Endothelial cell of hepatic sinusoid (primary cell): ENCODE measurements at regions not wholly inside any gene's neighbourhood (a gene's known extent, or its start where the extent isn't known, plus 50 kb on each side); places are given as distances from the start of the nearest gene placed in this dataset.

Experiments
- in situ Hi-C: cut with HindIII; loops from 2 replicates; pipeline ENCODE4 v1.10.0; 2017; ENCODE audit warnings: low sequenced_read_pairs

DNA sequence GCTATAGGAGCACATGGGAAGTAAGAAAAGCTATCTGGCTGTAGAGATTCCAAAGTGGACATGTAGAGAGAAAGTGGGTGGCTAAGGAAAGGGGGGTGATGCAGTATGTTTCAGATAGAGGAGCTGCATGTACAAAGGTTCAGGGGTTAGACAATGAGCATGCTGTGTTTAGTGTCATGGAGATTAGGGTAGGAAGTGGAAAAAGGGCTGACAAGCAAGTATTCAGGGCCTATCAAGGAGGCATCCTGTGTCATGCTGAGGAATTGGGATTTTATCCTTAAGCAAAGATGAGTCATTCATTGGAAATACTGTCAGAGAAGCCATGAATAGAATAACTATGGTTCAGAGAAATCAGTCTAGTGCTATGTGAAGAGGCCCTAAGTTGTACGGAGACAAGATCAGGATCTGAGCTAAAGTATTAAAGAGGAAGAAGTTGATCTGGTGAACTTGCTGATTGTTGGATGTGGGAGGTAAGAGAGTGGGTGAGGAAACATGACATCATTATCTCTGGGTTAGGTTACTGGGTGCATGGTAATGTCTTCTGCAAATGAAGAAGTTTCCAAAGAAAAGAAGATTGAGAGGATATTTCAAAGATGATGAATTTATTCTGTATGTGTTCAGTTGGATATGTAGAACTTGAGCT, 176.7 kb upstream of the GOLIM4 start:
- in situ Hi-C loops: no loop called here

DNA sequence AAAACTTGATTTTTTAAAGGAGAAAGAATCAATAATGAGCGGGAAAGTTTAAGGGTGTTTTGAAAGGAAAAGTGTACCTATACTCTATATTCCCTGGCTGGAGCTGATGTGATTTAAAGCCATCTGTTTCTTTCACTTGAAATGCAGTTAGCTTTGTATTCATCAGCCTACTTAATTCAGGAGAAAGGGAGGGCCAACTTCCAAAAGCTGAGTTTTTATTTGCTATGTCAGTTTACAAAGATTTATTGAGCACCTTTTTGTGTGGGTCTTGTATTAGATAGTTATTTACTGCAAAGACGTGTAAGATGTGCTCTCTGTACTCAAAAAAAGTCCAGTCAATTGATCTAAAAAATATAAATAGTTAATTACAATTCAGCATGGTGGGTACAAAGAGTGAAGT, 176.2 kb upstream of the GOLIM4 start:
- in situ Hi-C loops: no loop called here

- in situ Hi-C loops: loop anchor here (5.0 kb wide), 1 partner anchor 102 kb away; no protein-coding TSS in a partner anchor
Observed at GRCh38 chr3:168269001-168269400, 173.3 kb upstream of the GOLIM4 start.

DNA sequence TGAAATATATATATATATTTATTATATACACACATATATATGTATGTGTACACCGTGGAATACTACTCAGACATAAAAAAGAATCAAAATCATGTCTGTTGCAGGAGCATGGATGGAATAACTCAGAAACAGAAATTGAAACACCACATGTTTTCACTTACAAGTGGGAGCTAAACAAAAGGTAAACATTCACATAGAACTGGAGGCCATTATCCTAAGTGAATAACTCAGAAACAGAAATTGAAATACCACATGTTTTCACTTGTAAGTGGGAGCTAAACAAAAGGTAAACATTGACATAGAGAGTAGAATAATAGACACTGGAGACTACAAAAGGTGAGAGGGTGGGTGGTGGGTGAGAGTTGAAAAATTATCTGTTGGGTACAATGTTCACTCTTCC, 171.5 kb upstream of the GOLIM4 start:
- in situ Hi-C loops: loop anchor here (5.0 kb wide), 1 partner anchor 100 kb away; no protein-coding TSS in a partner anchor

- in situ Hi-C loops: loop anchor here (5.0 kb wide), 1 partner anchor 99 kb away; no protein-coding TSS in a partner anchor
Observed at GRCh38 chr3:168266335-168266734, 170.6 kb upstream of the GOLIM4 start.

GRCh38 chr3:168262887-168263286, 167.2 kb upstream of the GOLIM4 start:
- in situ Hi-C loops: no loop called here

DNA sequence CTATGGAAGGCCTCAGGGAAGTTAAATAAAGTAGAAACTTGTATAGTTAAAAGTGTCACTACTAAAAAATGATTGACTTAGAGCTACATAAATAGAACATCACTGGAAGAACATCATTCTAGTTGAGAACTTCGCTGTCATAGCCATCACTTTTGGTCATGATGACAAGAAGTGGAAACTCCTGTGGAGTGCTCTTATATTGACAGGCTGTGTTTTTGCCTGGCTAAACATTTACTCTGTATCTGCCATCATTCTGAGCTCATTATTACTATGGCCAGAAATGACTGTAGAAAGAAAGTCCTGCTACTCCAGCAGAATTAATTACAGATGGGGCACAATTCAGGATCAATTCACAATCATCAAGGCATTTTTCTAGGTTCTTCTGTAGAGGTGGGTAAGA, 165.1 kb upstream of the GOLIM4 start:
- in situ Hi-C loops: no loop called here

DNA sequence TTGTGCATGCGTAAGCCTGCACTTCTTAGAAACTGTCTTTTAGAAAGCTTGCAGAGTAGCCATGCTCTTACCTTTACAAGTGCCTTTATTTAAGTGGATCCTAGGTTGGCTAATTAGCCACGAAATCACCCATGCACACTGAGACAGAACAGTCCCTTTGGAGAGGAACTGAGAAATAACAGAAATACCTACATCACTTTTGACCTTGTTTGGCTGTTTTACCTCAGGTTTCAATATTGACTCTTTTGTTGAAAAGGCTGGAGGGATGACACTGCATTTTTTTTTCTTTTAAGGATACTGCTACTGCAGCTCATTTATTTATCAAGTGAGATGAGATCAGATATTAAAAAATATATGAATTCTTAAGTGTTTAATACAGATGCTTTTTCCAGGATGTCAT, 155.6 kb upstream of the GOLIM4 start:
- in situ Hi-C loops: no loop called here

GRCh38 chr3:168250415-168250861, 154.7 kb upstream of the GOLIM4 start:
- in situ Hi-C loops: no loop called here

GRCh38 chr3:168249550-168250414, 154.1 kb upstream of the GOLIM4 start:
- in situ Hi-C loops: no loop called here

- in situ Hi-C loops: no loop called here
Observed at GRCh38 chr3:168249205-168249549, 153.5 kb upstream of the GOLIM4 start.

- in situ Hi-C loops: no loop called here
Observed at GRCh38 chr3:168248383-168249204, 152.9 kb upstream of the GOLIM4 start.

DNA sequence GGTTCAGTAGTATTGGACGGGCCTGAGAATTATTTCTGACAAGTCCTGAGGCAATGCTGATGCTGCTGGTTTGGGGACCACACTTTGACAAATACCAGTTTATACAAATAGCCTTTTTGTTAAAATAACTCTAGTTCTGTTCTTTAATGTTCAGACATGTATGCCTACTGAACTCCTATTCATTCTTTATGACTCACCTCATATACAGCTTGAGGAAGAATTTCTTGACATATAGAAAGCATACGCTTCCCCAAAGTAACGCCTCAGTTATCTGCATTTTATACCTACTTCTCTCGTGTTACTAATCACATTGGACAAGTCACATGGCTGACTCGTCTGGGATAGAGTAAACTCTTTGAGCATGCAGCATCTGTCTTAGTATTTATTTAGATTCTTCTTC, 145.4 kb upstream of the GOLIM4 start:
- in situ Hi-C loops: no loop called here

- in situ Hi-C loops: no loop called here
Observed at GRCh38 chr3:168239287-168239686, 143.6 kb upstream of the GOLIM4 start.

DNA sequence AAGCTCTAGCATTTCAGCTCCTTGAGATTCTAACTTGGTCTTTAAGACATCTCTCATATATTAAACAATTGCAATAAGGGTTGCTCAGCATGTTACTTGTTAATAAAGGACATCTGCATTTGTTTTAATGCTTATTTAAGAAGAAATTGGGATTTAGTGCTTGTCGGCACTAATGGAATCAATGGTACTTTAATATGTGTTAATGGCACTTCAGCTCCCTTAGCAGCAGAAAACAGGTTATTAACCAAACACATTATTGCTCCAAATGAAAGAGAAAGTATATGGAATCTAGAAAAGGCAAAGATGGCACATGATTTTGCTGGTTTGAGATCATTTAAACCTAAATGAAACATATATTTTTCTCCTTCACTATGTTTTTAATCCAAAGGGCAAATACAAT, 137.3 kb upstream of the GOLIM4 start:
- in situ Hi-C loops: no loop called here

DNA sequence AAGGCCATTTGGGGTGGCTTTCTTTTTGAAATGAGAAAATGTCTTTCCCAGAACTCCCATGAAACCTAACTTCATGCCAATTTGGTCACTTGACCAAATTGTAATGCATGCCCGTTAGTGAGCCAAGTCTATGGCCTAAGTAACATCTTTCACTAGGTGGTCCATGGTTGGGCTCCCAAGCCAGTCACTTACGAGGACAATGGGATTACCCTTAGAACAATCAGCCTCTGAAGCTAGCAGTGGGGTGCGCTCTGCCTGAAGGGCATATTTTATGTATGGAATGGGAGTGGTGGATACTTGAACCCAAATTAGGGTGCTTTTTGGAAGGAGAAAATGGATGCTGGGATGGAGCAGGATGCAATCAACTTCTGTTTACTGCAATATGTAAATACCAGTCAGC, 127.4 kb upstream of the GOLIM4 start:
- in situ Hi-C loops: no loop called here

- in situ Hi-C loops: no loop called here
Observed at GRCh38 chr3:168220556-168220955, 124.8 kb upstream of the GOLIM4 start.

GRCh38 chr3:168219530-168219929, 123.8 kb upstream of the GOLIM4 start:
- in situ Hi-C loops: no loop called here

DNA sequence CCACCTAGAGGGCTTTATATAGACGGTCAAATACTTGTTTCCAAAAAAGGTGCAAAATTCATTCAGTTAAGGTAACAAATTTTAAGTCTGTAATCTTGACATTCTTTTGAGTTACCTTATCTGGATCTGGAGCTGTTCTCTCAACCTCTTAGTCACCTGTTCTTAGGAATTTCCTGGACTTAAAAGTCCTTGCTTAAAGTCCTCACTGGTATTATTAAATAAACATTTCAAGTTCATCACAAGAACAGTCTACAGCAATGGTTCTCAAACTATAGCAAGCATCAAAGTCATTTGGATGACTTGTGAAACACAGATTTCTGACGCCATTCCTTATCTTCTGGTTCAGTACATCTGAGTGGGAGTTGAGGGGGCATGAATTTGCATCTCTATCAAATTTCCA, 122.9 kb upstream of the GOLIM4 start:
- in situ Hi-C loops: no loop called here

GRCh38 chr3:168216851-168217250, 121.1 kb upstream of the GOLIM4 start:
- in situ Hi-C loops: no loop called here

DNA sequence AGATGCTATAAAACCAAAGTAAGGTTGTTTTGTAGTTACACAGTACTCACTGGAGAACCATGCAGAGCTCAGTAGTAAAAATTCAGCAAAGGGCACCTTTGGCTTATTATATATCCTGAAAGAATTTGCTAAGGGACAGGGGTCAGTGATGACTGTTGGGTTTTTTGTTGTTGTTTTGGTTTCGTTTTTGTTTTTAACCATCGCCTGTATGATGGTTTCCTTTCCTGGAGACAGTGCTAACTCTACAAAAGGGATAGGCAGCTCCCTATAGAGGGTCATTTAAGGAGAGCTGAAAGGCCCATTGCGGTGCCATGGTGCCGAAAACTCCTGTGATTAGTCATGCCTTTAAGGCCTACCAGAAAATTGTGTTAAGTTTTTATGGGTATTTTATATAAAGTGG, 118.2 kb upstream of the GOLIM4 start:
- in situ Hi-C loops: no loop called here
